KG1 (cell line): ENCODE measurements at regions not wholly inside any gene's neighbourhood (a gene's known extent, or its start where the extent isn't known, plus 50 kb on each side); places are given as distances from the start of the nearest gene placed in this dataset.

ENCODE experiments used
- DNase-seq: peaks from one replicate; lab custom pipeline; 2025; lab: John Stamatoyannopoulos, UW

DNA sequence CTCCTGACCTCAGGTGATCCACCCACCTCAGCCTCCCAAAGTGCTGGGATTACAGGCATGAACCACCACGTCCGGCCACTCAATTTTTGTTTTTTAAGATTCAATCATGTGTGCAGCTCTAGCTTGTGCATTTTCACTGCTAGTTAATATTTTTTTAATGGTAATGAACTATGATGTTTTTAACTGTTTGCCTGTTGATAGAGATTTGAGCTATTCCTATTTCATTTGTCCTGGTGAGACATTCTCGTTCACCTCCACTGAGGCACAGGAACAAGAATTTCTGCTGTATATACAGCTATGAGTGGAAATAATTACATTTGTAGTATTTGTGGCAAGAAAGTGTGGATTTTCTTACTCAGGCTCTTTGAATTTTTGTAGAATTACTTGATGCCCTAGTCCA lies 137.7 kb upstream of the MYOCD start:
- no peak for DNase-seq

GRCh38 chr17:12530161-12530560 lies 135.5 kb upstream of the MYOCD start:
- no peak for DNase-seq

DNA sequence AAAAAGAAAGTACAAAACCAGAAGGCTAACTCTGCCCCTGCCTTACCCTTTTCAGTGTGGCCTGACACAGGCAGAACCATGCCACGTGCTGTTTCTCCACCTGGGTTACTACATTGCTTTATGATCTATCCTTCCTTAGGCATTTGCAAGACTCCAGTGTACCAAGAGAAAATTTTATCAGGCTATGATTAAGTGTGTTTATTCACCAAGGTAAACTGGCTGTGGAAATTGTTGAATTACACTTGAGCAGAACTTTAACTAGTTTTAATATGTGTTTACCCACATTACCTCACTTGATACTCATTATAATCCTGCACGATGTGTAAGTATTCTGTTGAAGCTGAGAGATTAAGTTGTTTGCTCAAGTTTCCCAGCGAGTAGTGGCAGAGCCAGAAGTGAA lies 129.7 kb upstream of the MYOCD start:
- DNase-seq: no peak

DNA sequence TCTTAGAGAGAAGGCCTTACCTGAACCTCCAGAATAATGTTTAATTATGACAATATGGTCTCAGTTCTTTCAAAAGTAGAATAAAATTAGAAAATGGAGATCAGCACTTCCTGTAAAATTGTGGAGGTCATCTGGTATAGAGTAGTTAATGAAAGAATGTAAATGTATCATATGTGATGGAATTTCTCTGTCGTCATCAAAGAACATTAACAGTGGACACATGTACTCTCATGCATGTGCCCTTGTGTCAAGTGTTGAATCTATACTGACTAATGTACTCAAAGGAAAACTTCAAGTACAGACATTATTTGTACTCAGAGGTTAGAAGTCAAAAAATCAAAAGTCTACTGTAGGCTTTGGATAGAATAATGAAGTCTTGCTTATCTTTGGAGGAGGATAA lies 129.2 kb upstream of the MYOCD start:
- DNase-seq: no peak

GRCh38 chr17:12537436-12537835 lies 128.3 kb upstream of the MYOCD start:
- no peak for DNase-seq

GRCh38 chr17:12538003-12538402 lies 127.7 kb upstream of the MYOCD start:
- DNase-seq: no peak

- no peak for DNase-seq
Measured at GRCh38 chr17:12545877-12546513, 119.7 kb upstream of the MYOCD start.

GRCh38 chr17:12546983-12547382 lies 118.7 kb upstream of the MYOCD start:
- no peak for DNase-seq

GRCh38 chr17:12547831-12548230 lies 117.9 kb upstream of the MYOCD start:
- DNase-seq: no peak

GRCh38 chr17:12548558-12548957 lies 117.1 kb upstream of the MYOCD start:
- DNase-seq: no peak

- no peak for DNase-seq
Measured at GRCh38 chr17:12549499-12550041, 116.1 kb upstream of the MYOCD start.

DNA sequence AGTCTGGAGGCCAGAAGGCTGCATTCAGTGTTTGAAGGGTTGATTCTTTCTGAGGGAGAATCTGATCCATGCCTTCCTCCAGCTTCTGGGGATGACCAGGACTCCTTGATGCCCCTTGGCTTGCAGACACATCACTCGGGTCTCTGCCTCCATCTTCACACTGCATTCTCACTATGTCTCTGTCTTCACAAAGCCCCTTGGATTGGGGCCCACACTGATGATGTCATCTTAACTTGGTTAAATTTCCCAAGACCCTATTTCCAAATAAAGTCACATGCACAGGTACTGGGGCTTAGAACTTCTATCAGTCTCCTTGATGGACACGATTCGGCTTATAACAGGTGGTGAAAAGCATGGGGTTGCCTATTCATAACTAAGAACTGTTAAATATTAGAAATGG lies 112.1 kb upstream of the MYOCD start:
- DNase-seq: no peak

DNA sequence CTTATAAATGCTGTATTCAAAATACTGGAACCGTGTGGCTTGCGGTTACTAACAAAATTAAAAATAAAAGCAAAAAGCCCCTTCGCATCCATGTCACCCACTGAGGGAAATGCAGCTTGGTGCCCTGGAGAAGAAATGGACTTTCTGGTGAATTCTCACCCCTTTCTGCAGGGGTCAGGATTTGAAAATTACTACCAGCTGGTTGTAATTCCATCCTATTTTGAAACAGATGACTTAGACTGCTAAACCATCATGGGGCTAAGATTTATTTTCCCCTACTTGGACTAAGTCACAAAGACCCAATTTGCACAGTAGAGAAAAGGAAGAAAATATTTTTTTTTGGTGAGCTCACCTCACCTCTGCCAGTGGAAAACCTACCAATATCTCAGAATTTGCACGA lies 111.4 kb upstream of the MYOCD start:
- no peak for DNase-seq

GRCh38 chr17:12566291-12566690 lies 99.4 kb upstream of the MYOCD start:
- no peak for DNase-seq

- DNase-seq: no peak
Measured at GRCh38 chr17:12567077-12568053, 98.3 kb upstream of the MYOCD start.

DNA sequence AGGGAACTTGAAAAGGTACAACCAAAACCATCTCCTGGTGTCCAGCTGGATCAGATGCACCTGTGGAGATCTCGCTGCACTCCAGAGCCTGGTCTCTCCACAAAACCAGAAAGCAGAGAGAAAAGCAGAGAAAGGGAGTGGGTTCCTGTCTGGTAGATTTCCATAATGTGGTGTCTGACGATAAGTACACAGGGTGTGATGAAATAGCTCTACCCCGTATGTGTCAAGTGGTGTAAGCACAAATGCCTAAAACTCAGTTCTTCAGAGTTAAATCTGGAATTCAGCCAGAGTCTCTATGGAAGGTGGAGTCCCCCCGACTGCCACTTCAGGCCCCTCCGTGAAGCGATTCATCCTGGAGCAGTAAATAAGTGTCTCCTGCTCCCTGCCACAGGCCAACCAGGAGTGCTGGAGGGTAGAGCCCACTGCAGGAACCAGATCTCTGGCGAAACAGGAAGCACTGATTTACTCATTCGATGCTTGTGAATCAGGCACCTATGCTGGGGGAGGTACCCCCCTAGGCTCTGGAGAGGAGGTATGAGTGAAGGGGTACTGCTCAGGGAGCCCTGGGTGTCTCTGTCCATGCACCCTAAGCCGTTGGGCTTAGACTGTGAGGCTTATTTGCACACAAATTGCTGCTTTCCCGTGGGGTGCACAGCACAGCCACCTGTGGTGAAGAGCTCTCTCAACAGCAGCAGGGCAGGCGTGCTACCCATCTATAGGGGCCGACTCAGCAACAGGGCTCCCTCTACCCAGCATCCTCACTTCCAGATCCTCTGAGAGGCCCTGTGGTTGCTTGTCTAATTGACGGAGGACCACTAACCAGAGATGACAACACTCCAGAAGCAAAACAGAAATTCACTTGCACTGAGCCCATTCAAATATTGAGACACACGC lies 97.1 kb upstream of the MYOCD start:
- no peak for DNase-seq

DNA sequence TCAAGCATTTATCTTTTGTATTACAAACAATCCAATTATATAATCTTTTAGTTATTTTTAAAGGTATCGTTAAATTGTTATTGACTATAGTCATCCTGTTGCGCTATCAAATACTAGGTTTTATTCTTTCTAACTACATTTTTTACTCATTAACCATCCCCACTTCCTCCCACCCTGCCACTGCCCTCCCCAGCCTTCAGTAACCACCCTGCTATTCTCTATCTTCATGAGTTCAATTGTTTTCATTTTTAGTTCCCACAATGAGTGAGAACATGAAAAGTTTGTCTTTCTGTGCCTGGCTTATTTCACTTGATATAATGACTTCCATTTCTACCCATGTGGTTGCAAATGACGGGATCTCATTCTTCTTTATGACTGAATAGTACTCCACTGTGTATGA lies 94.1 kb upstream of the MYOCD start:
- DNase-seq: no peak

DNA sequence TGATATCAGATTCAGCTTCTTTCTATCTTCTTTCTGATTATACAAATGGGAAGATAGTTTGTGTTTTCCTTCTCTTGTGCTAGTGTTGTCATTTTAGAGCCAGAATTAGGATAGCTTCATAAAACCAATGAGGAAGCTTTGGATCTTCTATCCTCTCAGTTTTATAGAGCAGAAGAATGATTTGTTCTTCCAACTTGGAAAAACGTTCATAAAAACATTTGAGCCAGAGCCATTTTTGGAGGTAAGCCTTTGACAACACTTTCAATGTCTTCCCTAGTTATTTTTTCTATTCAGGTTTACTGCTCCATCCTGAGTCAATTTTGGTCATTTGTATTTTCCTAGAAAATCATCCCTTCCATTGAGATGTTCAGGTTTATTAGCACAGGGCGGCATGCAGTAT lies 91.2 kb upstream of the MYOCD start:
- no peak for DNase-seq

DNA sequence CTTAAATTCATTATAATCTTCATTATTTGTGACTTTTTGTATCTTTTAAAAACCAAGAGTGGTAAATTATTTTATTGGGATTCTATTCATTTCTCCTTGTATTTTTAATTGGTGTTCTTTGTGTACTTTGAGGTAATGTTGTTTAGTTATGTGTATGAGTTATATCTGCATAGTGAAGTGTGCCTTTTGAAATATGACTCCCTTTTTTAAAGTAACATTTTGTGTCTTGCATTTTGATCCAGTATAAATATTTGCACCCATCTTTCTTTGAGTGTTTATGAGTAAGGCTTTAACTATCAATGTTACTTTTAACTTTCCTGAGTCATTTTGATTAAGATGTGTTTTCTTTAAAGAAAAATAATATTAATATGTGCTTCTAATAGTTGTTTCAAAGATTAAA lies 90.0 kb upstream of the MYOCD start:
- DNase-seq: no peak

- no peak for DNase-seq
Measured at GRCh38 chr17:12579288-12579687, 86.4 kb upstream of the MYOCD start.

- no peak for DNase-seq
Measured at GRCh38 chr17:12580640-12581039, 85.0 kb upstream of the MYOCD start.

- no peak for DNase-seq
Measured at GRCh38 chr17:12584727-12585126, 81.0 kb upstream of the MYOCD start.
